ENCODE measurements at regions not wholly inside any gene's neighbourhood (a gene's known extent, or its start where the extent isn't known, plus 50 kb on each side); places are given as distances from the start of the nearest gene placed in this dataset.

- no peak overlapping the region for H3K4me2 ChIP-seq (ENCODE audit: insufficient read depth, low read length, poor library complexity, severe bottlenecking)
- H3K9ac ChIP-seq (ENCODE audit: low read depth, low read length, poor library complexity): no peak overlapping the region
- no peak overlapping the region for H2BK12ac ChIP-seq (ENCODE audit: low read length)
- no peak overlapping the region for H2AK5ac ChIP-seq (ENCODE audit: low read depth, low read length)
- no peak overlapping the region for H2AFZ ChIP-seq (ENCODE audit: low read length)
- no peak overlapping the region for H4K8ac ChIP-seq (ENCODE audit: low read depth, low read length)
- WGBS, 2 donors (ENCODE audit: extremely low coverage in 2 of 2, insufficient read length in 2 of 2, insufficient replicate concordance in 1 of 2): no CpG with 5 or more reads among the region's 3 CpGs
- no peaks in the 10 kb centered on the region for H3K36me3 ChIP-seq (replicated peaks in 1 of 2; ENCODE audit: control insufficient read depth in 2 of 2, insufficient read depth in 2 of 2, low read length in 2 of 2)
- DNase-seq (ENCODE audit: low spot score): no peak
- H3K23ac ChIP-seq (ENCODE audit: low read depth, low read length, poor library complexity): no peak overlapping the region
- H3K4me1 ChIP-seq (ENCODE audit: control insufficient read depth in 2 of 2, insufficient read depth in 1 of 2, low read depth in 1 of 2, low read length in 2 of 2): peaks cover 0 to 4% of the 10 kb centered on the region in 2 donors
- no peaks in the 10 kb centered on the region for H3K79me1 ChIP-seq (ENCODE audit: low read depth, low read length)
- no peak overlapping the region for H3K4ac ChIP-seq (ENCODE audit: low read length)
- no peak overlapping the region for H2BK5ac ChIP-seq (ENCODE audit: low read length)
- H3K14ac ChIP-seq (ENCODE audit: low read length): no peak overlapping the region
- no peak overlapping the region for H3K18ac ChIP-seq (ENCODE audit: low read length)
- H4K91ac ChIP-seq (ENCODE audit: low read depth, low read length, poor library complexity): no peak overlapping the region
- H3K27ac ChIP-seq (replicated peaks; ENCODE audit: low read length): no peak overlapping the region
- H3K9me3 ChIP-seq (replicated peaks in 1 of 2; ENCODE audit: control insufficient read depth in 2 of 2, insufficient read depth in 1 of 2, low read depth in 1 of 2, low read length in 2 of 2): no peaks in the 10 kb centered on the region
- H2BK120ac ChIP-seq (ENCODE audit: low read depth, low read length): no peak overlapping the region
- H2BK15ac ChIP-seq (ENCODE audit: low read length): no peak overlapping the region
- no peak overlapping the region for H3K4me3 ChIP-seq (ENCODE audit: low read length in 2 of 2)
- H3K27me3 ChIP-seq (ENCODE audit: control insufficient read depth in 3 of 3, insufficient read depth in 3 of 3, low read depth in 1 of 3, low read length in 3 of 3): no peaks in the 10 kb centered on the region
These were observed 537.4 kb downstream of the IGSF11 start for GRCh38 chr3:118497274-118497673.

GRCh38 chr3:118501152-118501551, 533.5 kb downstream of the IGSF11 start:
- H3K36me3 ChIP-seq (replicated peaks in 1 of 2; ENCODE audit: control insufficient read depth in 2 of 2, insufficient read depth in 2 of 2, low read length in 2 of 2): no peaks in the 10 kb centered on the region
- H3K4me1 ChIP-seq (ENCODE audit: control insufficient read depth in 2 of 2, insufficient read depth in 1 of 2, low read depth in 1 of 2, low read length in 2 of 2): peaks cover 0 to 4% of the 10 kb centered on the region in 2 donors
- no CpG with 5 or more reads among the region's 1 CpG for WGBS, 2 donors (ENCODE audit: extremely low coverage in 2 of 2, insufficient read length in 2 of 2, insufficient replicate concordance in 1 of 2)
- no peak overlapping the region for H2AK5ac ChIP-seq (ENCODE audit: low read depth, low read length)
- H2BK120ac ChIP-seq (ENCODE audit: low read depth, low read length): no peak overlapping the region
- H4K91ac ChIP-seq (ENCODE audit: low read depth, low read length, poor library complexity): no peak overlapping the region
- peak overlapping the region; percentile 61 for H2AFZ ChIP-seq (ENCODE audit: low read length)
- no peak overlapping the region for H3K18ac ChIP-seq (ENCODE audit: low read length)
- H3K4me2 ChIP-seq (ENCODE audit: insufficient read depth, low read length, poor library complexity, severe bottlenecking): no peak overlapping the region
- H3K9me3 ChIP-seq (replicated peaks in 1 of 2; ENCODE audit: control insufficient read depth in 2 of 2, insufficient read depth in 1 of 2, low read depth in 1 of 2, low read length in 2 of 2): no peaks in the 10 kb centered on the region
- H2BK15ac ChIP-seq (ENCODE audit: low read length): no peak overlapping the region
- no peak overlapping the region for H3K9ac ChIP-seq (ENCODE audit: low read depth, low read length, poor library complexity)
- no peak overlapping the region for H2BK5ac ChIP-seq (ENCODE audit: low read length)
- no peaks in the 10 kb centered on the region for H3K79me1 ChIP-seq (ENCODE audit: low read depth, low read length)
- DNase-seq (ENCODE audit: low spot score): no peak
- H3K27ac ChIP-seq (replicated peaks; ENCODE audit: low read length): no peak overlapping the region
- no peak overlapping the region for H3K4ac ChIP-seq (ENCODE audit: low read length)
- H2BK12ac ChIP-seq (ENCODE audit: low read length): no peak overlapping the region
- no peak overlapping the region for H3K14ac ChIP-seq (ENCODE audit: low read length)
- no peak overlapping the region for H3K23ac ChIP-seq (ENCODE audit: low read depth, low read length, poor library complexity)
- no peaks in the 10 kb centered on the region for H3K27me3 ChIP-seq (ENCODE audit: control insufficient read depth in 3 of 3, insufficient read depth in 3 of 3, low read depth in 1 of 3, low read length in 3 of 3)
- no peak overlapping the region for H4K8ac ChIP-seq (ENCODE audit: low read depth, low read length)
- H3K4me3 ChIP-seq (ENCODE audit: low read length in 2 of 2): no peak overlapping the region

GRCh38 chr3:118504906-118505305, 529.7 kb downstream of the IGSF11 start:
- no peak for DNase-seq (ENCODE audit: low spot score)
- Histone ChIP-seq H3K14ac (ENCODE audit: low read length) (no peak overlapping the region), H2BK120ac (ENCODE audit: low read depth, low read length) (no peak overlapping the region), H3K4ac (ENCODE audit: low read length) (no peak overlapping the region), H3K79me1 (ENCODE audit: low read depth, low read length) (no peaks in the 10 kb centered on the region), H3K23ac (ENCODE audit: low read depth, low read length, poor library complexity) (no peak overlapping the region), H3K27ac (replicated peaks; ENCODE audit: low read length) (no peak overlapping the region), H3K9me3 (replicated peaks in 1 of 2; ENCODE audit: control insufficient read depth in 2 of 2, insufficient read depth in 1 of 2, low read depth in 1 of 2, low read length in 2 of 2) (no peaks in the 10 kb centered on the region), H2BK15ac (ENCODE audit: low read length) (no peak overlapping the region), H2BK5ac (ENCODE audit: low read length) (no peak overlapping the region), H4K8ac (ENCODE audit: low read depth, low read length) (no peak overlapping the region), H2BK12ac (ENCODE audit: low read length) (no peak overlapping the region), H2AFZ (ENCODE audit: low read length) (no peak overlapping the region), H2AK5ac (ENCODE audit: low read depth, low read length) (no peak overlapping the region), H3K4me1 (ENCODE audit: control insufficient read depth in 2 of 2, insufficient read depth in 1 of 2, low read depth in 1 of 2, low read length in 2 of 2) (peaks cover 0 to 4% of the 10 kb centered on the region in 2 donors), H3K4me2 (ENCODE audit: insufficient read depth, low read length, poor library complexity, severe bottlenecking) (no peak overlapping the region), H3K4me3 (ENCODE audit: low read length in 2 of 2) (no peak overlapping the region), H3K18ac (ENCODE audit: low read length) (no peak overlapping the region), H3K27me3 (ENCODE audit: control insufficient read depth in 3 of 3, insufficient read depth in 3 of 3, low read depth in 1 of 3, low read length in 3 of 3) (no peaks in the 10 kb centered on the region), H3K36me3 (replicated peaks in 1 of 2; ENCODE audit: control insufficient read depth in 2 of 2, insufficient read depth in 2 of 2, low read length in 2 of 2) (no peaks in the 10 kb centered on the region), H3K9ac (ENCODE audit: low read depth, low read length, poor library complexity) (no peak overlapping the region), H4K91ac (ENCODE audit: low read depth, low read length, poor library complexity) (no peak overlapping the region)
- no CpG with 5 or more reads among the region's 1 CpG for WGBS, 2 donors (ENCODE audit: extremely low coverage in 2 of 2, insufficient read length in 2 of 2, insufficient replicate concordance in 1 of 2)

- no peaks in the 10 kb centered on the region for H3K27me3 ChIP-seq (ENCODE audit: control insufficient read depth in 3 of 3, insufficient read depth in 3 of 3, low read depth in 1 of 3, low read length in 3 of 3)
- H2BK120ac ChIP-seq (ENCODE audit: low read depth, low read length): no peak overlapping the region
- no peak overlapping the region for H2BK12ac ChIP-seq (ENCODE audit: low read length)
- no peaks in the 10 kb centered on the region for H3K9me3 ChIP-seq (replicated peaks in 1 of 2; ENCODE audit: control insufficient read depth in 2 of 2, insufficient read depth in 1 of 2, low read depth in 1 of 2, low read length in 2 of 2)
- peaks cover 0 to 4% of the 10 kb centered on the region in 2 donors for H3K4me1 ChIP-seq (ENCODE audit: control insufficient read depth in 2 of 2, insufficient read depth in 1 of 2, low read depth in 1 of 2, low read length in 2 of 2)
- no peak overlapping the region for H3K4me2 ChIP-seq (ENCODE audit: insufficient read depth, low read length, poor library complexity, severe bottlenecking)
- H3K4me3 ChIP-seq (ENCODE audit: low read length in 2 of 2): no peak overlapping the region
- no peaks in the 10 kb centered on the region for H3K79me1 ChIP-seq (ENCODE audit: low read depth, low read length)
- no peak overlapping the region for H2AFZ ChIP-seq (ENCODE audit: low read length)
- no peak overlapping the region for H2BK5ac ChIP-seq (ENCODE audit: low read length)
- H3K4ac ChIP-seq (ENCODE audit: low read length): no peak overlapping the region
- H3K27ac ChIP-seq (replicated peaks; ENCODE audit: low read length): no peak overlapping the region
- no peak overlapping the region for H3K14ac ChIP-seq (ENCODE audit: low read length)
- H4K8ac ChIP-seq (ENCODE audit: low read depth, low read length): no peak overlapping the region
- no peak overlapping the region for H3K9ac ChIP-seq (ENCODE audit: low read depth, low read length, poor library complexity)
- no peaks in the 10 kb centered on the region for H3K36me3 ChIP-seq (replicated peaks in 1 of 2; ENCODE audit: control insufficient read depth in 2 of 2, insufficient read depth in 2 of 2, low read length in 2 of 2)
- DNase-seq (ENCODE audit: low spot score): no peak
- H4K91ac ChIP-seq (ENCODE audit: low read depth, low read length, poor library complexity): no peak overlapping the region
- H3K18ac ChIP-seq (ENCODE audit: low read length): no peak overlapping the region
- no peak overlapping the region for H2BK15ac ChIP-seq (ENCODE audit: low read length)
- no peak overlapping the region for H2AK5ac ChIP-seq (ENCODE audit: low read depth, low read length)
- WGBS, 2 donors (ENCODE audit: extremely low coverage in 2 of 2, insufficient read length in 2 of 2, insufficient replicate concordance in 1 of 2): no CpG with 5 or more reads among the region's 2 CpGs
- no peak overlapping the region for H3K23ac ChIP-seq (ENCODE audit: low read depth, low read length, poor library complexity)
These were observed 528.9 kb downstream of the IGSF11 start for GRCh38 chr3:118505784-118506183.

Data from neuronal stem cell (in vitro differentiated cells).